Dermis blood vessel endothelial cell (primary cell): ENCODE measurements at regions not wholly inside any gene's neighbourhood (a gene's known extent, or its start where the extent isn't known, plus 50 kb on each side); places are given as distances from the start of the nearest gene placed in this dataset.

Experiments used
- DNase-seq: peaks from one replicate; pipeline ENCODE4 v3.0.0; 2010

DNA sequence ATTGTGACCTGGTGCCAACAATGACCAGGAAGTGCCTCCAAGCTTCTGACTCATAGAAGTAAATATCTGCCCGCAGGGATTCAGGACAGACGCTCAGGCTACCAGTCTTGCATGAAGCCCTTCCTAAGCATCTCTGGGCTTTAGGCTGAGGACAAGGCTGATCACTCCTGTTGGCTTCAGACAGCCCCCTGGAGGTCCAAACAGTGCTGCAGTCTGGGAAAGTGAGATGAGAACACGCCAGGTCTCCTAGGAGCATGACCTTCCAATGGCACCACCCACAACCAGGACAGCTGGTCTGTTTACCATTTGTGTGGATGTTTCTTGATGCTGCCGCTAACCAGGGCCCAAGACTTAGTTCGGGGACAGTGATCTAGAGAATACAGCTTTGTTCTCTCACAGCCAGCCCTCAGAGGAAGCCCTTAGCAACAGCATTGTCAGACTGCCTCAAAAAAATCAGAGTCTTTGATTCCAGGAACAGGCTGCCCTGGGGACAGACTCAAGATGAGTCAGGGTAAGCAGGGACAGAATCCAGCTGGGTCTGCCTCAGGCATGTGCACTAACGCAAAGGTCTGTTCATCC, 111.2 kb downstream of the ZNF280B start:
- peak; percentile 25 for DNase-seq

DNA sequence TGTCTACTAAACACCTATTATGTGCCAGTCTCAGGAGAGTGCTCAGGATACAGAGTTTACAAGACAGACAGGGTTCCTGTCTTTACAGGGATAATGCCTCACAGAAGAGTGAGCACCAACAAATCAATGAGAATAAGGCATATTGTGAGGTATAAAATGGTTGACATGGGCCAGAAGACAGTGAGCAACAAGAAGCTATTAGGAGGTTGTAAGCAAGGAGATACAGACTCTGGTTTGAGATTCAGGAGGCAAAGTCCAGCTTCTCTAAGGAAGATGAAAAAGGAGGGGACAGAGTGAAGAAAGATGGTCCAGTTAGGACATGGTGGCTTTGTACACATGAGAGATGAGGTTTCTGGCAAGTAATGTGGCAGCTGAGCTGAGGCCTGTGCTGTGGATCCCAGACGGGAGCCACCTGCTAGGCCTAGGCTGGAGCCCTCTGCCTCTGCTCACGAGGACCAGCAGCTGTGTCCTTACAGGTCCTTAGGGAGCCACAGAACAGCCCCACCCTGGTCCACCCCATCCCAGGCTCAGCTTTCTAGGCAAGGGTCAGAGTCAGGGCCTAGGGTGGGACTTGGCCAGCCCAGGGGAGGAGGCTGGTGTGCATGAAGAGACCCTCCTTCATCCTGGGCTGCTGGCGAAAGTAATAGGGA, 110.5 kb downstream of the ZNF280B start:
- no peak for DNase-seq

DNA sequence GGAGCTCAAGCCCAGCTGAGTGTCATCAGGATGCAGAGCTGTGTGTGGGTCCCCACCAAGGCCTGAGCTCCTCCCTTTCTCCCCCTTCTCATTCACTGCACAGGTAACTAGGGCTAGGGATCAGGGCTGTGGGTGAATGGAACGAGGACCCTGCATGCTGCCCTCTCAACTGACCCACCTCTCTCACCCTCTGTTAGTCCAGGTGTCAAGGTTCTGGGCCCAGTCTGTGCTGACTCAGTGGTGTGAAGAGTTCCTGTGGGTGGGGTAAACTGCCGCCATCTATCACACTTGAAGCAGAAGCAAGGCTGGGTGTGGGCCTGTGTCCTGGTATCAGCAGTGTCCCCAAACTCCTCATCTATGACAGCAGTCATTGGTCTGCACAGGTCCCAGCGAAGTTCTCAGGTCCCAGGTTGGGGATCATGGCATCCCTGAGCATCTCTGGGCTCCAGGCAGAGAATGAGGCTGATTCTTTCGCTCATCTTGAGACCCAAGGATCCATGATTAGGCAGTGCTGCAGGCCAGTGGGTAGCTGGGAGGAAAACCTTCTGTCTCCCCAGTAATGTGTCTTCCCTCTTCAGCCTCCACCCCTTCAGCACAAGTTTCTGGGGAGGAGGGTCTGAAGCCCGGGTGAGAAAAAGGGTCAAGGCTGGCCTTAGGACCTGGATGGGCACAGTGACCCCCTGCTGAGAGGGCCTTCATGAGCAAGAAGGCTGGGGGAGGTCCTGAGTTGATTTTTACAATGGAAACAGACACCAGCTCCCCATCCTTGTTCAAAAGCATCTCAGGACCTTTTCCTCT, 109.8 kb downstream of the ZNF280B start:
- DNase-seq = no peak

DNA sequence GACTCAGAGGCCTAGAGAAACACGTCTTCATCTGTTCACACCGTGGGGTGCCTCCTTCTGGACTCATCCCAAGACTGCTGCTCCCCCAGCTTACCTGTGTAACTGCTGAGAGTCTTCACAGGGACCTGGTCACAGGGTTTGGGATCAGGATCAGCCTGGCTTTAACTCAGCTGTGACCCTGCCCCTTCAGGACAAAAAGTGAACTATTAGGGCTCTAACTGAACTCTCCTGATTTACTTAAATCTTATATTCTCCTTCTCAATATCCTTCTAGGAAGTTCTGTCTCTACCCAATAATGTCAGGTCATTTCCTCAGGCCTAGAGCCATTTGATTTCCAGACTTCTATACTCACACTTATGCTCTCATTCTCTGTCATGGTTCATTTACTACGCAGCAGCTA, 108.4 kb downstream of the ZNF280B start:
- no peak for DNase-seq

DNA sequence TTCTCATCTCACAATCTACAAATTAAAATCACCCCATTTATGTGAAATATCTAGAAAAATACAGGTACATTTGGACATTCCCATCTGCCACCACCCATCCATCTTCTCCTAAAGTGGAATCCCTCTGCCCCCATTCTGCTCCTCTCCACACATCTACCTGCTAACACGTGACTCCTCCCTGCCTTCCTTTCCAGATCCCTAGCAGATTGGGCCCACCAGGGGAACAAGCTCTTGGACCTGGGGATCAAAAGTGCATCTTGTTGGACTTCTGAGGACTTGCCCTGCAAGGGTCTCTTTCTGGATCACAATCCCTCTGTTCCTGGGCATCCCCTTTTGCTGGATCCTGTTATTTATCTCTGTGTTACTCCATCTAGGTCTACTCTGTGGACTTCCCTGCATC, 107.6 kb downstream of the ZNF280B start:
- DNase-seq = no peak

DNA sequence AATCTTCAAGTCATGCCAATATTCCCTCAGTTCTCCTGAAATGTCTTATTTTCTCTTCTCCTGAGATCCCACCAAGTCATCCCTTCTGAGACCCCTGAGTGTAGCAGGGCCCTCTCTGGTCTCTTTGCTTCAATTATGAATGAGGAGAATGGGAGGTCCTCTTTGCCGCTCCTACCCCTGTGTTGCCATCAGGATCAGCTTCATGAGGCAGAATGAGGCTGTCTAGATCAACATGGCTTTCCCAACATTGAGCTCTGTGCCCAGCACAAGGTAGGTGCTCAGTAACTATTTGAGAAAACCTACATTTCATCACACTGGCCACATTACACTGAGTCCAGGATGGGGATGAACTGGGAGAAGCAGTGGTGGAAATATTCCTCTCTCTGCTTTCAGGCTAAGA, 107.2 kb downstream of the ZNF280B start:
- DNase-seq = no peak

DNA sequence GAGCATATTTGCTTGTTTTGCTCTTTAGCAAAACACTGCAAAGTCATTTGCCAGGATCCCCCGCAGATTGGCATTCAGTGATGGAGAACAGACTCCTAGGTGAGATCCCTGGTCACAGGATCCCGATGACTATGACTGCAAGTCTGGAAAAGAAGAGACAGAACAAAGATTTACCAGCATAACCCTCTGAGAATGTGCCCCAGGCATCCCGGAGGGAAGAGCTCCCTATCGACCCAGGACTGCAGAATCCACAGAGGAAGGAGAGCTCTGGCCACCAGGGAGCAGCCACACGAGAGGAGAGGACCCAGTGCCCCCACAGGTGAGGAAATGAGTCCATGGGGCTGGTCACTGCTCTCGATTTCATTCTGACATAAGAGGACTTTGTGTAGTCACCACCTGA, 105.2 kb downstream of the ZNF280B start:
- DNase-seq = no peak

DNA sequence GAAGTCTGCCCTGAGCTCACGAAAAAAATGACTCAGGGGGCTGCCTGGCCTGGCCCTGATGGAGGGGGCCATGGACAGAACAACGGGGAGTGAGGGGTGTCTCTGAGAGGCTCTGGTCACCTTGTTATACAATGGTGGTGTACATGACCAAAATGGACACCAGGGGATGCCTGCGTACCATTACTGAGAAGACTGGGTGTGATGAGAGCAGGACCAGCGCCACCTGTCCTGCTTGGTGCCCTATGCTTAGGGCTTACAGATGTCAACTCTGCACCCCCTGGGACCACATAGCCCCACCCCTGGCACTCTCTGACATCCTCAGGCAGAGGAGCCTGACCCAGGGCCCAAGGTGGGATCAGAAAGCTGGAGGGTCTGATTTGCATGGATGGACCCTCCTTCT, 104.8 kb downstream of the ZNF280B start:
- no peak for DNase-seq

DNA sequence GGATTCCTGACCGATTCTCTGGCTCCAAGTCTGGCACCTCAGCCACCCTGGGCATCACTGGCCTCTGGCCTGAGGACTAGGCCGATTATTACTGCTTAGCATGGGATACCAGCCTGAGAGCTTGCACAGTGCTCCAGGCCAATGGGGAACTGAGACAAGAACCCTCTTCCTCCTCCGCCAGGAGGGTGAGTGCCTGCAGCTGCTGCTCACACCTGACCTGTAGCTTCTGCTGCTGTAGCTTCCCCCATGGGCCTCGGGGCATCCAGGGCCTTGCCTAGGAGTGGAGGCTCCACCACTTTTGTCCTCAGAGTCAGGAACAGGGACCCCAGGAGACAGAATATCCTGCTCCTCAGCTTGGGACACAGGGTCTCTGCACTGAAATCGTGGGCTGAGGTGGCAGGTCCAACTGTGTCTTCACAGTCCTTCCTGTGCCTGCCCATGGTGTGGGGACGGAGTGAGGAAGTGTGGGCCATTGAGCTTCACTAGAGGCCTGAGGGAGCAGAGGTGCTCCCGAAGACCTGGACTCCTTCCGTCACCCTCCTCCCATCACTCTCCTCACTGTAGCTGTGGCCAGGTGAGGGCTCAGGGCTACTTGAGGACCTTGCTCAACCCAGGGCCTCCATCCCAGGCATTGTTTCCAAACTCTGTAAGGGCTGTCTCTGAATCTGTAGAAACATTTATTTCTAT, 103.8 kb downstream of the ZNF280B start:
- no peak for DNase-seq

DNA sequence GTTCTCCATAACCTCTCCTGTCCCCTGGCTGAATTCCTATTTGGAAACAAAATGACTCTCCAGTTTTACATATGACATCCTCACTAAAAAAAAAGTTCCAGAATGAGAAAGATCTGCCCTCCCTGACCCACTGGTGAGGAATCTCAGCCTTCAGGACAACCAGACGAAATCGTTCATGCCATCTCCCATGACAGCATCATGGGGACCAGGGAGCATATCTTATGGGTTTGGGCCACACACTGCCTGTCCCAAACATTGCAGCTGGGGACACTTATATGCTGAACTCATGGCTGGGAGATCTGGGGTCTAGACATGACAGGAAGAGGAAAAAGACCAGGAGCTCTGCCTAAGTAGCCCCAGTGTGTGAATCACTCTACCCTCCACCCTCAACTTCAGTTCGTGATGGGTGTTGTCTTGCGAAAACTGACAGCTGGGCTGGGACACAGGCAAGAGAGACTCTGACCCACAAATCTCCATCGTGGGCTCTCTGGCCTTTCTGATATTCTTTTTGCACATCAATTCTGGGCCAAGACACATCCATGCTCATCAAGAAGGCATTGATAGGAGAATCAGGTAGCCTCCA, 102.0 kb downstream of the ZNF280B start:
- no peak for DNase-seq

DNA sequence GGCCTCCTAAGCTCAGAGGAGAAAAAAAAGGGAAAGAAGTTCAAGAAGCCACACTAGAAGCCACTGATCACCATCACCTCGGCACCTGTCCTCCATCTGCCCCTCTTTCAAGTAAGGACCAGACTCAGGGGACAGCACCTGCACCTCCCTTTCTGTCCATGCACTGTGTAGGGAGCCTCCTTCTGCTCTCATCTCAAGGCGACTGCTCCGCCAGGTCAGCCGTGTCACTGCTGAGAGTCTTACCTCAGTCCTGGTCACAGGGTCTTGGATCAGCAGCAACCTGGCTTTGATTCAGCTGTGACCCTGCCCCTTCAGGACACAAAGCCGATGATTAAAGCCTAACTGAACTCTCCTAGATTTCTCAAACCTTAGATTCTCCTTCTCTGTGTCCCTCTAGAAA, 101.5 kb downstream of the ZNF280B start:
- no peak for DNase-seq

DNA sequence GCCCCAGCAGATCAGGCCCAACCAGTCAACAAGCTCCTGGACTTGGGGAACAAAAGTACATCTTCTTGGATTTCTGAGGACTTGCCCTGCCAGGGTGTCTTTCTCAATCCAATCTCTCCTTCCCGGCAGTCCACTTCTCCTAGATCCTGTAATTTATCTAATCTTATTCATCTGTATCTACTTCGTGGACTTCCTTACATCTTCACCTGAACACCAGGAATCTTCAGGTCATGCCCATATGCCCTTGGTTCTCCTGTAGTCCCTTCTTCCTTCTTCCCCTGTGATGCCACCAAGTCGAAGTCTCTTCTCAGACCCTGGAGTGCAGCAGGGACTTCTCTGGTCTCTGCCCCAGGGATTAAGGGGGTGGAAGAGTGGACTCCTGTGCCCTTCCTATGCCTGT, 100.3 kb downstream of the ZNF280B start:
- no peak for DNase-seq

DNA sequence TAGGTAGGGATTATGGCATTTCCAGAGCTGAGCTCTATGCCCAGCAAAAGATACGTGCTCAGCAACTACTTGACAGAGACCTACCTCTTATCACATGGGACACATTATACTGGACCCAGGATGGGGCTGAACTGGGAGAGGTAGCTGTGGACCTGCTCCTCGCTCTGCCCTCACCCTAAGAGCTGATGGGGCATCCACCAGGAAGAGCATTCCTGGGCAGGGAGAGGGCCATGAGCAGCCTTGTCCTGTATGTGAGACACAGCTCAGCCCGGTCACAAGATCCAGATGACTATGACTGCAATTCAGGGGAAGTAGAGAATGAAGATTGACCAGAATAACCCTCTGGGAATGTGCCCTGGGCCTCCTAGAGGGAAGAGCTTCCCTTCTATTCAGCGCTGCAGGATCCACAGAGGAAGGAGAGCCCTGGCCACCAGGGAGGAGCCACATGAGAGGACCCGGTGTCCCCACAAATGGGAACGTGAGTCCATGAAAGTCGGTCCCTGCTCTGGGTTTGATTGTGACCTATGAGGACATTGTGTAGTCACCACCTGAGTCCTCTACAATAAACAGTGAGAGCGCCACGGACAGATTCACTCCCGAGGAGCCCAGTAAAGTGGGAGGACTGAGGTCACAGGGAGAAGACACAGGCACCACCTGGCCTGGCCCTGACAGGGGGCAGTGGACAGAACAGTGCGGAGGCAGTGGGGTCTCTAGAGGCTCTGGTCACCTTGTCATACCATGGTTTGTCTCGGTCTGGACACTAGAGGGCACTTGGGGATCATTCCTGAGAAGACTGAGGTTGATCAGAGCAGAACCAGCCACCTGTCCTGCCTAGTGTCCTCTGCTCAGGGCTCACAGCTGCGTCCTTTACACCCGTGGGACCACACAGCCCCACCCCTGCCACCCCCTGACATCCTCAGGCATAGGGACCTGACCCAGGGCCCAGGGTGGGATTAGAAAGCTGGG, 99.5 kb downstream of the ZNF280B start:
- DNase-seq = peak; percentile 62

DNA sequence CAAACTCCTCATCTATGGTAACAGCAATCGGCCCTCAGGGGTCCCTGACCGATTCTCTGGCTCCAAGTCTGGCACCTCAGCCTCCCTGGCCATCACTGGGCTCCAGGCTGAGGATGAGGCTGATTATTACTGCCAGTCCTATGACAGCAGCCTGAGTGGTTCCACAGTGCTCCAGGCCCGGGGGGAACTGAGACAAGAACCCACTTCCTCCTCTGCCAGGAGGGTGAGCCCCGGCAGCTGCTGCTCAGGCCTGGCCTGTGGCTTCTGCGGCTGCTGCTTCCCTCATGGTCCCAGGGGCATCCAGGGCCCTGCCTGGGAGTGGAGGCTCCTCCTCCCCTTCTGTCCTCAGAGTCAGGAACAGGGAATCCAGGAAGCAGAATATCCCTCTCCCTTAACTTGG, 98.4 kb downstream of the ZNF280B start:
- DNase-seq = no peak

DNA sequence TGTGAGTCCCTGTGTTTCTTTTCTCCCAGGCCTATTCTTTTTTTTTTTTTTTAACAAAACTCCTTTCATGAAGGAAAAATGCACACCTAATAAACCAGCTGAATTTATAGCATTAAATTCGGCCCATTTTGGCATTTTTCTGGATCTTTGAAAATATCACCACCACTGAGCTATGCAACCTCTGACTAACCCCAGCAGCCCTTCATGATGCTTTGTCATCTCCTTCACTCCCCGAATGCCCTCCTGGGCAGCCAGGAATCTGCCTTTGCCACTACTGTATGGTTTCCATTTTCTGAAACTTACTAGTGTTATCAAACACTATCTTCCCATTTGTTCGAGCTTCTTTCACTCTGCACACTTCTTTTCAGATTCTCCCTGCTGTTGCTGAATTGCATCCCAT, 97.9 kb downstream of the ZNF280B start:
- no peak for DNase-seq

DNA sequence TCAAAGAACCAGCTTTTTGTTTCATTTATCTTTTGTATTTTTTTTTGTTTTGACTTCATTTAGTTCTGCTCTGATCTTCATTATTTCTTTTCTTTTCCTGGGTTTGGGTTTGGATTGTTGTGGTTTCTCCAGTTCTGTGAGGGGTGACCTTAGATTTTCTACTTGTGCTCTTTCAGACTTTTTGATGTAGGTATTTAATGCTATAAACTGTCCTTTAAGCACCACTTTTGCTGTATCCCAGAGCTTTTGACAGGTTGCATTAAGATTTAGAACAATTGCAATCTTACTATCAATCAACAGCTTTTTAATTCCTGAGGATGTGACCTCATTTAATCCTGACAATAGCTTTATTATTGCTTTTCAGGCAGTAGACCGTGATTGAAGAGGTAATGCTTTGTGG, 94.3 kb downstream of the ZNF280B start:
- DNase-seq = no peak

DNA sequence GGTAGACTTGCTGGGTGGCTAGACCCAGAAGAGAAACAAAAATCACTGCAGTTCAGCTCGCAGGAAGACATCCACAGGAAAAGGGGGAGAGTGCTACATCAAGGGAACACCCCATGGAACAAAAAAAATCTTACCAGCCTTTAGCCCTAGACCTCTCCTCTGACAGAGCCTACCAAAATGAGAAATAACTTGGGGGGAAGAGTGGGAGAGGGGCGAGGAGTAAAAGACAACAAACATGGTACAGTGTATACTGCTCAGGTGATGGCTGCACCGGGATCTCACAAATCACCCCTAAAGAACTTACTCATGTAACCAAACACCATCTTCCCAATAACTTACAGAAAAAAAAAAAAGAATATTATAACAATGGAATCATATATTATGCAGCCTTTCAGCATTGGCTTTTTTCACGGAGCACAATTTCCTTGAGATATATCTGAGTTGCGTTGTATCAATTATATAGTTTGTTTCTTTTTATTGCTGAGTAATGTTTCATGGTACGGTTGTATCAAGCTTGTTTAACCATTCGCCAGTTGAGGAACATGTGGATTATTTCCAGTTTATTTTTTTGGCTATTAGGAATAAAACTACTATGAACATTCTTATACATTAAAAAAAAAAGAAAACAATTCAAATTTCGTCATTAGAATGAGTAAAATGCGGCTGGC, 90.9 kb downstream of the ZNF280B start:
- no peak for DNase-seq

DNA sequence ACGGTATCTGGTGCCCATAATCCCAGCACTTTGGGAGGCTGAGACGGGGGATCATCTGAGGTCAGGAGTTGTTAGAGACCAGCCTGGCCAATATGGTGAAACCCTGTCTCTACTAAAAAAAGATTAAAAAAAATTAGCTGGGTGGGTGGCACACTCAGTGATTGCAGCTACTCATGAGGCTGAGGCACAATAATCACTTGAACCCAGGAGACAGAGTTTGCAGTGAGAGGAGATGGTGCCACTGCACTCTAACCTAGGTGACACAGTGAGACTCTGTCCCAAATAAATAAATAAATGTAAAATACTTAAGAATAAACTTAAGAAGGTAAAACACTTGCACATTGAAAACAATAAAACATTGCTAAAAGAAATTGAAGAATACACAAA, 90.4 kb downstream of the ZNF280B start:
- no peak for DNase-seq

DNA sequence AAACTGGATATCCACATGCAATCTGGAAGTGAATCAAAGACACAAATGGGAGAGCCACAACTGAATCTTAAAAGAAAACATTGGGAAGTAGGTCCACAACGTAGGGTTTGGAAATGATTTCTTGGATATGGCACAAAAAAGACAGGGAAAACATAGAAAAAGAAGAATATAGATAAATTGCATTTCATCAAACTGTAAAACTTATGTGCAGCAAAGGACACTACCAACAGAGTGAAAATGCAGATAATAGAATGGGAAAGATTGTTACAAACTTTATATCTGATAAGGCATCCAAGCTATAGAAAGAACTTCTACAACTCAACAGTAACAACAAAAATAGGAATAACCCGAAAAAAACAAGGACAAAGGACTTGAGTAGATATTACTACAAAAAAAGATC, 89.6 kb downstream of the ZNF280B start:
- DNase-seq = no peak

DNA sequence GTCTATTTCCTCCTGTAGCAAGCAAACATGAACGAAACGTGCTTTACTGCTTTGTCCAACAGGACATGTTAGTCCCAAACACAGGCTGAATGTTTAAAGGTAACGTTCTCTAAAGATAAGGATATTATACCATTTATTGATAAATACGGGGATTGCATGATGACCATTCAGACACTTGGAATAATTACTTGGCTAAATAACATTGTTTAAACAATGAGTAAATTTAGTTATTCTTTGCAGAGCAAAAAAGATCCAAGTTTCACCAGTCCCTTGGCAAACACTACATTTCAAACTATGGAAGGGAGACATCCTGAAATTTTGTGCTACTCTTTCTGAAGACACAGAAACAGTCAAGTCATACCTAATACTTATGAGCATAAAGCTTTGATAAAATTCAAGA, 88.0 kb downstream of the ZNF280B start:
- no peak for DNase-seq

DNA sequence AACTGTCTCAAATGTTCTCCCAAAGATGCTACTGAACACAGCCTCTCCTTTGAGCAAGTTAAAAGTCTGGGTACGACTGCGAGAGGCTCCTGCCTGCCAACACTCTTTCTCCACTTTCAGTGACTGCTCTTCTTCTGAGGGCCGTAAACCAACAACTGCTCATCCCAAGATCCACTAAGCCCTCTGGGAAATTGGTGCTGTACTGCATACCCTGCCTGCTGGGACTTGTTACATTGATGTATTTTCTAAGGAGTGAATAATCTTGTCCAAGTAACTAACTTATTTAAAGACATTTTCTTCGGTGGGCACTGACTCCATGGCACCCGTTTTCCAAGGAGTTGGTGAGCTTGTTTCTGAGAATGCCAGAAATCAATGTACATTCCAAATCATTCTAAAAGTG, 87.2 kb downstream of the ZNF280B start:
- DNase-seq = no peak
